Stimulated activated CD4-positive, alpha-beta T cell treated with anti-CD3 and anti-CD28 coated beads, Interleukin-4, amount 100 ng/mL, for 24 hours (primary cell): ENCODE measurements at regions not wholly inside any gene's neighbourhood (a gene's known extent, or its start where the extent isn't known, plus 50 kb on each side); places are given as distances from the start of the nearest gene placed in this dataset.

Experiments
- DNase-seq: peaks from one replicate; pipeline ENCODE4 v3.0.0-alpha.2; 2020

GRCh38 chr16:80029761-80030481 lies 429.4 kb upstream of the MAF start:
- no peak for DNase-seq

- DNase-seq = no peak
Observed at GRCh38 chr16:80029381-80029630, 428.8 kb upstream of the MAF start.

GRCh38 chr16:80028581-80029380 lies 428.2 kb upstream of the MAF start:
- DNase-seq = no peak

DNA sequence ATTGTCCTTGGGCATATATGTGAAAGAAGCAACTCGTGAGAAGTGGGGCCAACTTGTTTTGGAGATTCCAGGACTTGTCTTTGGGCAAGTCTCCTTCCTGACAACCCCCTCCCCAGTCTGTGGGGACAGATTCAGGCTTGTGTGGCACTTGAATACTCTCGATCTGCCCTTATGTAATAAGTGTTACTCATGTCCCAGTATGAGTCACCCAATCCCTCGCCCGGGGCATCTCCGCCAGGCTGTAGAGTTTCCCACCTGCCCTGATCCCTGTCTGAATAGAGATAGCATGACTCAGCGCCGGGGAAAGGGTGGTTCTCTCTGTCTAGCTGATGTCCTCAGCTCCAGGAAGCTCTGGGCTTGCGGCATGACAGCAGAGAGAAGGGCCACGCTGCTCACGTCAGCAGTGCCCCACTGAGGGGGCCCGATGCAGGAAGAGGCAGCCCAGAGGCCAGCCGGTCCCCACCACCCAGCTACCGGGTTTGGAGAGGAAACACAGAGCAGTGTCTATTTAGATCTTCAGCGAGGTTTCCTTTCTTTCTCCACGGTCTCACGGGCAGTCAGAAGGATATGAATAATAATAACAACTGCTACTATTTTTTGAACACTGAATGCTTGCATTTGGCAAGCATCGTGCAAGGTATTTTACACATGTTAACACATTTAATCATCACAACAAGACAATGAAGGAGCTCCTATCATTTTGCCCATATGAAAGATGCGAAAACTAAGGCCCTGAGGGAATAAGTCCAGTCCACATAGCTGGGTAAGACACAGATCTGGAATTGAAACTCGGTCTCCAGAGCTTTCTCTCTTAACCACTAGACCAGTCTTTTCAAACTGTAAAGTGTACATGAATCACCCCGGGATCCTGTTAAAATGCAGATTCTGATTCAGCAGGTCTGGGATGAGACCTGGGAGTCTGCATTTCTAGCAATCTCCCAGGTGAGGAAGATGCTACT lies 426.7 kb upstream of the MAF start:
- peak; percentile 57 for DNase-seq

DNA sequence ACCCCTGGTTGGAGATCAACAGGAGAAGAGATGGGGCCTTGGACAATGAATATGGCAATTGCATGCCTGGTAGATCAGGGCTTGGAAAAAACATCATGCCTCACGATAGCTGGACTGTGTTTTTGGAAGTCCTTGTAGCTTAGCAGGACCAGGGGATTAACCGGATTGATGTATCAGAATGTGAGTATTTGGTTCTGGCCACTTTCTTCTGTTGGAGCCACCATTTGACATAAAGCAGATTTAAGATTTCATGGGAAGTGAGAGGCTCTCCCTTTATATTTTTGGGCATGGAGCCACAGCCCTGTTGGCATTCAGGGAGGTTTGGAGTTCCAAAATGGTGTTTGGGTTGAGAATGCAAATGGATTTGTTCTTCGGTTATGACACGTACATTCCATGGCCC lies 424.7 kb upstream of the MAF start:
- no peak for DNase-seq

- no peak for DNase-seq
Observed at GRCh38 chr16:80024443-80024842, 423.9 kb upstream of the MAF start.

- no peak for DNase-seq
Observed at GRCh38 chr16:80023865-80024264, 423.3 kb upstream of the MAF start.

DNA sequence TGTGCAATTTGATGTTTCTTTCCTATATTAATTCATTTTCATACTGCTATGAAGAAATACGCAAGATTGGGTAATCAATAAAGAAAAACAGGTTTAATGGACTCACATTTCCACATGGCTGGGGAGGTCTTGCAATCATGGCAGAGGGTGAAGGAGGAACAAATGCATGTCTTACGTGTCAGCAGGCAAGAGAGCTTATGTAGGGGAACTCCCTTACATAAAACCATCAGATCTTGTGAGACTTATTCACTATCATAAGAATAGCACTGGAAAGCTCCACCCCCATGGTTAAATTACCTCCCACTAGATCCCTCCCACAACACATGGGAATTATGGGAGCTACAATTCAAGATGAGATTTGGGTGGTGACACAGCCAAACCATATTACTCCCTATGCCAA lies 418.9 kb upstream of the MAF start:
- DNase-seq = no peak

DNA sequence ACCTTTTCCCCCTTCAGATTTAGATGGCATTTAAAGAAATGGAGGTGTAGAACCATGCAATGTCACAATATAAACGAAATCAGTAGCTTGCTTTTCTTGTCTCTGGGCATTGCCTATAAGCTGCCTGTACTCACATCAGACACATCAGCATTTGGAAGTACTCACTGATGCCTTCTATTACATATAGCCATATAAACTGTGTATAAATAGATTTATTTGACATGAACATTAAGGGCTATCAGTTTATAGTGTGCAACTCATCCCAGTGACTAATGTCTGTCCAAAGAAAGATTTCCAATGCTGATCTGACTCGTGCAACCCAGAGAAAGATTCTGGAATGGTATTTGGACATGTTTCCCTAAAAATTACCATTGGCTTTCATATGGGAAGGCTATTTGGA lies 417.9 kb upstream of the MAF start:
- DNase-seq = no peak

GRCh38 chr16:80016731-80017326 lies 416.3 kb upstream of the MAF start:
- DNase-seq = no peak

DNA sequence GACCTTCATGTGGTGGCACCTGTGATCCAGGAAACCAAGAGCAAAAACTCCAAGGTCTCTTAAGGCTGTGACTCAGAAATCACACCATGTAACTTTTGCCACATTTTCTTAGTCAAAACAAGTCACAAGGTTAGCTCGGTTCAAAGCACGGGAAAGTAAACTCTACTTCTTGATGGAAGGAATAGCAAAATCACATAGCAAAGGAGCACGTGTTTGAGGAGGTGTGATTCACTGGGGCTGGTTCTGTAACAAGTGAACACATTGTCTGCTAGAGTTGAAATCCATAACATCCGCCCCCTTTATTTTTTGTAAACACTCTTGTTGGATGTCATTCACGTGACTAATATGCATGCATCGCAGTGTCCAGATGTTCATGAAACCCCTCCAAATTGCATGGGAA lies 415.0 kb upstream of the MAF start:
- no peak for DNase-seq

DNA sequence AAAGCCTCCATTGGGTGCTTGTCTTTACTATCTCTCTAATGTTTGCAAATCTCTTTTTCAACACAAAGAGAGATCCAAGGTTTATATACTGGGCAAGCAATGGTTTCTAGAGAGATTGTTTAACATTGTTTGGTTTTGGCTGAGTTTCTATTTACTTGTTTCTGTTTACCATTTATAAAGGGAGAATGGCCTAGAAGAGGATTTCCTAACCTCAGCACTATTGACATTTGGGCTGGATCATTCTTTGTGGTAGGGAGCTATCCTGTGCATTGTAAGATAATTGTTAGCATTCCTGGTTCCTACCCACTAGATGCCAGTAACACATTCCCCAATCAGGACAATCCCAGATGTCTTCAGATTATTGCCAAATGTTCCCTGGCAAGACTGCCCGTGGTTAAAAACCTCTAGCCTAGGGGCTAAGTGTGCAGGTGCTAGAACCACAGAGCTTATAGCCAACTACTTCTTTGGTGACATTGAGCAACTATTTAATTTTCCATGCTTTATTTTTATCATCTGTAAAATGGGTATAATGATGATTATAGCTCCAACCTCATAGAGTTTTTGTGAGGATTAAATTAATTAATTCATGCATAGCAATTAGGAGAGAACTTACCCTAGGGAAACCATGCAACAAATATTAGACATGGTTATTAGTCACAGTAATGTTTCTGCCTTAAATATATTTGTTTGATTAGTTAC lies 413.9 kb upstream of the MAF start:
- DNase-seq = no peak

- no peak for DNase-seq
Observed at GRCh38 chr16:80012586-80012985, 412.0 kb upstream of the MAF start.

- no peak for DNase-seq
Observed at GRCh38 chr16:80009971-80010659, 409.6 kb upstream of the MAF start.

DNA sequence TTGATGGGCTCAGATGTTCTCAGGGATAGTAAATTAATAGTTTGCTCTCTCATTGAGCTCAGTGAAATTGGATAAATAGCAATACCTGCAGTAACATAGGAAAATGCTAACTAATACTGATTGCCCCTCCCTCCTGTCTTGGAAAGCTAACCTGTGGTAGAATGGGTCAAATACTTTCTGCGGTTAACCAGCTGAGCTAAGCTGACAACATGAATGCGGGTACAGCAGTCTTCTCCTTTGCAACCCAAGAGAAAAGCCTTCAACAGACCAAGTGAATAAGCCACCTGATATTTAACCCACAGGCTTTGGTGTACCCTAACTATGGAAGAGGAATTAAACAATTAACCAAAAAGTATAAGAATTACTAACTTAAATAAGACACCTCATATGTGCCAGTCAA lies 408.3 kb upstream of the MAF start:
- no peak for DNase-seq

GRCh38 chr16:80007231-80007630 lies 406.7 kb upstream of the MAF start:
- no peak for DNase-seq

GRCh38 chr16:80006241-80007215 lies 406.0 kb upstream of the MAF start:
- no peak for DNase-seq

DNA sequence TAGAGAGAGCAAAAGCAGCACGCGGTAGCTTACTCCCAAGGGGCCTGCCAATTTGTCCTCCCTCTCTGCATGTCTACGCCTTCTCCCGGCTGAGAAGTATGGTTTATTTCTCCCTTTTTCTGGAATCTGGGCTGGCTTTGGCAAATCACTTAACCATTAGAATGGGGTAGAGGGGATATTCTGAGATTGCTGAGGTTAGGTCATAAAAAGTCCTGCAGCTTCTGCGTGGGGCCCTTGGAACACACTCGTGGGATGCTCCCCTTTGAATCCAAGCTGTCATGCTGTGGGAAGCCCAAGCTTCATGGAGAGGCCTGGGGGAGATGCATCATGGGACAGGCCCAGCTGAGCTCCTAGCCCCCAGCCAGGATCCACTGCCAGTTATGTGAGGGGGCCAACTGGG lies 403.6 kb upstream of the MAF start:
- no peak for DNase-seq

GRCh38 chr16:80002261-80002660 lies 401.7 kb upstream of the MAF start:
- no peak for DNase-seq

DNA sequence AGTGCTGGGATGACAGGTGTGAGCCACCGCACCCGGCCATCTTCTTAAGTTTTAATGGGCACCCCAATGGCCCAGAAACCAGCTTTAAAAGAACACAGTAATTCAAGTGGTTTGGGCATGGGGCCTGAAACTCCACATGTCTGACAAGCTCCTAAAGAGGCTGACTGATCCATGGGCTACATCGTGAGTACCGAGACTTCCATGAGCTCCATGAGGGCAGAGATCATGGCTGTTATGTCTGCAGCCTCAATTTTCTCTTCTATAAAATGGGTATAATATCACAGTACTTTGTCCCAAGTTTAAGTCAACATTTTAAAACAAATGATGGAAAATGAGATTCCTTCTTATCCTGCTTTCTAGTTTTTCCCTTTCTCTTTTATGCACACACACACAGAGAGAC lies 397.6 kb upstream of the MAF start:
- no peak for DNase-seq

- DNase-seq = no peak
Observed at GRCh38 chr16:79997257-79997656, 396.7 kb upstream of the MAF start.
